ENCODE measurements at regions not wholly inside any gene's neighbourhood (a gene's known extent, or its start where the extent isn't known, plus 50 kb on each side); places are given as distances from the start of the nearest gene placed in this dataset.

GRCh38 chr2:215874418-215874817, 138.9 kb downstream of the MREG start:
- no peak for TF ChIP-seq CTCF (IDR thresholded peaks at IDR 0.05 in 2 of 3, conservative IDR thresholded peaks at IDR 0.05 in 1 of 3; ENCODE audit: insufficient read depth in 2 of 3, low read depth in 1 of 3, low read length in 3 of 3)
- TF ChIP-seq ARHGAP35 (IDR thresholded peaks at IDR 0.05; ENCODE audit: partially characterized antibody) = no peak
- TF ChIP-seq CEBPB (tag; IDR thresholded peaks at IDR 0.05) = no peak
